ENCODE measurements at regions not wholly inside any gene's neighbourhood (a gene's known extent, or its start where the extent isn't known, plus 50 kb on each side); places are given as distances from the start of the nearest gene placed in this dataset.

DNA sequence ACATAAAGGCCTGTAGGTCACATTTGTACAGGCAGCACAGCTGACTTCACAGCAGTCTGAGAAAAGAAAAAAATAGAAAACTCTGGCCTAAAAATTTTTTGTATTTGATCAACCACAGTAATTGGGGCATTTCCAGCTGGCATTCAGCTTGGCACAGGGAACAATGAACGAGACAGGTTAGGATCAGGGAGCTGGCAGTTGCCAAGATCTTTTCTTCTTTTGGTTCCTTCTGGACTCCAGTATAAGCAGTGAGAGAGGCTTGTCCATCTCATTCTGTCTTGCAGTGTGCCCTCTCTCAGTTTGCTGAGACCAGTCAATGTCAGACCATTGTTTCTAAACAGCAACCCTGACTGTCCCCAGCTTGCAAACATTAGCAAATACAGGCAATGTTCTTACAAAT, 601.1 kb downstream of the TLR4 start:
- TF ChIP-seq POLR2AphosphoS5 (IDR thresholded peaks at IDR 0.05) = no peak
- no peak for TF ChIP-seq SMC3 (conservative IDR thresholded peaks at IDR 0.05; ENCODE audit: poor library complexity)
- TF ChIP-seq CTCF (IDR thresholded peaks at IDR 0.05; ENCODE audit: poor library complexity, severe bottlenecking) = no peak

Data from neural cell (in vitro differentiated cells).